Mesenchymal stem cell (in vitro differentiated cells and primary cell): ENCODE measurements at regions not wholly inside any gene's neighbourhood (a gene's known extent, or its start where the extent isn't known, plus 50 kb on each side); places are given as distances from the start of the nearest gene placed in this dataset.

Experiments used
- DNase-seq: peaks from one replicate; pipeline ENCODE4 v3.0.0-alpha.2; 2013
- H2AFZ ChIP-seq: one replicate; pipeline ENCODE4 v1.6.1; 2013; ENCODE audit warnings: low read depth, mild to moderate bottlenecking, control low read depth, inconsistent platforms, low read length, moderate library complexity
- H2AK5ac ChIP-seq: 2 replicates; pipeline ENCODE4 v1.6.1; 2013; ENCODE audit warnings: low read length, moderate library complexity, mild to moderate bottlenecking, inconsistent platforms; ENCODE audit not compliant: severe bottlenecking
- H2BK120ac ChIP-seq: one replicate; pipeline ENCODE4 v1.6.1; 2013; ENCODE audit warnings: low read depth, mild to moderate bottlenecking, inconsistent platforms, low read length, moderate library complexity
- H2BK12ac ChIP-seq, 2 experiments: one replicate each; pipeline ENCODE4 v1.6.1; 2013; ENCODE audit warnings: inconsistent platforms in 2 of 2, low read length in 2 of 2, mild to moderate bottlenecking in 2 of 2, moderate library complexity in 2 of 2, control low read depth in 1 of 2
- H2BK15ac ChIP-seq: one replicate; pipeline ENCODE4 v1.6.1; 2013; ENCODE audit warnings: mild to moderate bottlenecking, low read depth, inconsistent platforms; ENCODE audit not compliant: poor library complexity, severe bottlenecking
- H2BK5ac ChIP-seq: 2 replicates; pipeline ENCODE4 v1.6.1; 2013; ENCODE audit warnings: low read depth, mild to moderate bottlenecking, low read length, control low read depth, inconsistent platforms; ENCODE audit not compliant: poor library complexity, severe bottlenecking
- H3K14ac ChIP-seq, 2 experiments: one replicate each; pipeline ENCODE4 v1.6.1; 2013; ENCODE audit warnings: inconsistent platforms in 2 of 2, low read length in 2 of 2, control low read depth in 1 of 2, mild to moderate bottlenecking in 1 of 2, moderate library complexity in 1 of 2
- H3K18ac ChIP-seq, 2 experiments: one replicate each; pipeline ENCODE4 v1.6.1; 2013; ENCODE audit warnings: inconsistent platforms in 2 of 2, low read length in 2 of 2, control low read depth in 1 of 2, low read depth in 1 of 2, mild to moderate bottlenecking in 1 of 2
- H3K23ac ChIP-seq, 2 experiments: one replicate each; pipeline ENCODE4 v1.6.1; 2013; ENCODE audit warnings: inconsistent platforms in 2 of 2, low read length in 2 of 2, mild to moderate bottlenecking in 2 of 2, moderate library complexity in 2 of 2, control low read depth in 1 of 2
- H3K27ac ChIP-seq: 2 replicates; pipeline ENCODE4 v1.5.1; 2013; ENCODE audit warnings: mild to moderate bottlenecking, moderate library complexity, low read length, control low read depth, inconsistent platforms; ENCODE audit not compliant: poor library complexity, severe bottlenecking
- H3K27me3 ChIP-seq, 2 experiments: 2 replicates each; pipeline versions ENCODE4 v1.6.1 to v1.7.0; 2013; ENCODE audit warnings: low read length in 2 of 2, mild to moderate bottlenecking in 2 of 2, moderate library complexity in 2 of 2, control low read depth in 1 of 2, inconsistent platforms in 1 of 2; ENCODE audit not compliant: control insufficient read depth in 1 of 2, insufficient read depth in 1 of 2
- H3K36me3 ChIP-seq, 2 experiments: 2 replicates each; pipeline versions ENCODE4 v1.6.1 to v1.7.0; 2013; ENCODE audit warnings: low read length in 2 of 2, control low read depth in 1 of 2, inconsistent platforms in 1 of 2, low read depth in 1 of 2, mild to moderate bottlenecking in 1 of 2; ENCODE audit not compliant: insufficient read depth in 2 of 2, control insufficient read depth in 1 of 2
- H3K4ac ChIP-seq, 2 experiments: one replicate each; pipeline ENCODE4 v1.6.1; 2013; ENCODE audit warnings: inconsistent platforms in 2 of 2, low read length in 2 of 2, mild to moderate bottlenecking in 2 of 2, moderate library complexity in 2 of 2, control low read depth in 1 of 2, low read depth in 1 of 2
- H3K4me1 ChIP-seq: 2 replicates; pipeline ENCODE4 v1.6.1; 2013; ENCODE audit warnings: low read depth, low read length, control low read depth; ENCODE audit not compliant: control insufficient read depth, insufficient read depth
- H3K4me2 ChIP-seq: 2 replicates; pipeline ENCODE4 v1.6.1; 2013; ENCODE audit warnings: low read length, mild to moderate bottlenecking, inconsistent platforms; ENCODE audit not compliant: poor library complexity, severe bottlenecking
- H3K4me3 ChIP-seq, 2 experiments: 2 replicates each; pipeline versions ENCODE4 v1.5.1 to v1.7.0; 2013; ENCODE audit warnings: low read length in 2 of 2, mild to moderate bottlenecking in 2 of 2, control low read depth in 1 of 2, low read depth in 1 of 2; ENCODE audit not compliant: insufficient read depth in 1 of 2
- H3K79me1 ChIP-seq: replicated peaks from 2 replicates; pipeline ENCODE4 v1.6.1; 2013; ENCODE audit warnings: mild to moderate bottlenecking, control low read depth, low read length, inconsistent platforms; ENCODE audit not compliant: poor library complexity, severe bottlenecking
- H3K9ac ChIP-seq: 2 replicates; pipeline ENCODE4 v1.7.0; 2013; ENCODE audit warnings: mild to moderate bottlenecking, low read length, moderate library complexity
- H3K9me3 ChIP-seq: 2 replicates; pipeline ENCODE4 v1.7.0; 2013; ENCODE audit warnings: mild to moderate bottlenecking, low read length; ENCODE audit not compliant: control insufficient read depth
- H4K8ac ChIP-seq: one replicate; pipeline ENCODE4 v1.6.1; 2013; ENCODE audit warnings: inconsistent platforms, mild to moderate bottlenecking, low read length, moderate library complexity
- H4K91ac ChIP-seq: one replicate; pipeline ENCODE4 v1.6.1; 2013; ENCODE audit warnings: mild to moderate bottlenecking, low read length, inconsistent platforms
- WGBS: methylation state at CpG from one replicate; pipeline ENCODE4 v1.1.7; 2013; ENCODE audit warnings: mixed read lengths; 5-methylcytosine and 5-hydroxymethylcytosine counted together

GRCh38 chr3:26108846-26109489 lies 319.1 kb downstream of the OXSM start:
- Histone ChIP-seq H2BK5ac (no peak overlapping the region), H2BK120ac (no peak overlapping the region), H2BK15ac (no peak overlapping the region), H3K18ac (no peak overlapping the region), H3K9me3 (peaks cover 26% of the 10 kb centered on the region), H3K9ac (no peak overlapping the region), H4K91ac (no peak overlapping the region), H3K27ac (no peak overlapping the region), H2AFZ (no peak overlapping the region), H3K4me1 (peaks cover 2% of the 10 kb centered on the region), H3K4ac (no peak overlapping the region), H3K4me2 (no peak overlapping the region), H2AK5ac (peak overlapping the region; percentile 65), H3K23ac (no peak overlapping the region), H4K8ac (no peak overlapping the region), H3K79me1 (no peaks in the 10 kb centered on the region), H3K27me3 (no peaks in the 10 kb centered on the region), H3K14ac (no peak overlapping the region), H3K4me3 (no peak overlapping the region), H2BK12ac (no peak overlapping the region), H3K36me3 (no peaks in the 10 kb centered on the region)
- 100% methylated on average over 1 of the region's 2 CpGs for WGBS
- no peak for DNase-seq

GRCh38 chr3:26114851-26115250 lies 325.0 kb downstream of the OXSM start:
- H4K8ac ChIP-seq = no peak overlapping the region
- H3K27me3 ChIP-seq = no peaks in the 10 kb centered on the region
- no peak overlapping the region for H2BK12ac ChIP-seq
- H3K23ac ChIP-seq = no peak overlapping the region
- no peak overlapping the region for H2AFZ ChIP-seq
- peaks cover 12% of the 10 kb centered on the region for H3K9me3 ChIP-seq
- H3K4me2 ChIP-seq = no peak overlapping the region
- H4K91ac ChIP-seq = no peak overlapping the region
- H3K36me3 ChIP-seq = no peaks in the 10 kb centered on the region
- no peak overlapping the region for H2AK5ac ChIP-seq
- no peaks in the 10 kb centered on the region for H3K4me1 ChIP-seq
- H3K27ac ChIP-seq = no peak overlapping the region
- no peak overlapping the region for H2BK15ac ChIP-seq
- H3K4ac ChIP-seq = no peak overlapping the region
- H3K79me1 ChIP-seq = no peaks in the 10 kb centered on the region
- H3K9ac ChIP-seq = no peak overlapping the region
- DNase-seq = no peak
- H2BK120ac ChIP-seq = no peak overlapping the region
- H3K18ac ChIP-seq = no peak overlapping the region
- H3K4me3 ChIP-seq = no peak overlapping the region
- 50% methylated on average over 1 of the region's 1 CpG for WGBS
- H3K14ac ChIP-seq = no peak overlapping the region
- no peak overlapping the region for H2BK5ac ChIP-seq

GRCh38 chr3:26118165-26118564 lies 328.3 kb downstream of the OXSM start:
- H3K27me3 ChIP-seq = no peaks in the 10 kb centered on the region
- H2BK12ac ChIP-seq = no peak overlapping the region
- no peak for DNase-seq
- no peak overlapping the region for H2BK5ac ChIP-seq
- no peak overlapping the region for H2AFZ ChIP-seq
- H3K36me3 ChIP-seq = no peaks in the 10 kb centered on the region
- no peak overlapping the region for H4K91ac ChIP-seq
- no peak overlapping the region for H3K18ac ChIP-seq
- H3K9me3 ChIP-seq = peaks cover 9% of the 10 kb centered on the region
- no peak overlapping the region for H2BK15ac ChIP-seq
- no peak overlapping the region for H3K9ac ChIP-seq
- no peak overlapping the region for H3K4me2 ChIP-seq
- WGBS = 37% methylated on average over 2 of the region's 2 CpGs
- H3K4ac ChIP-seq = no peak overlapping the region
- H3K79me1 ChIP-seq = no peaks in the 10 kb centered on the region
- H2BK120ac ChIP-seq = no peak overlapping the region
- H4K8ac ChIP-seq = no peak overlapping the region
- H2AK5ac ChIP-seq = no peak overlapping the region
- H3K4me3 ChIP-seq = no peak overlapping the region
- H3K27ac ChIP-seq = no peak overlapping the region
- no peak overlapping the region for H3K23ac ChIP-seq
- H3K4me1 ChIP-seq = no peaks in the 10 kb centered on the region
- H3K14ac ChIP-seq = no peak overlapping the region

GRCh38 chr3:26132942-26133341 lies 343.1 kb downstream of the OXSM start:
- Histone ChIP-seq H3K23ac (no peak overlapping the region), H3K4me1 (no peaks in the 10 kb centered on the region), H2AK5ac (no peak overlapping the region), H2BK15ac (no peak overlapping the region), H3K14ac (no peak overlapping the region), H3K79me1 (no peaks in the 10 kb centered on the region), H3K36me3 (no peaks in the 10 kb centered on the region), H3K27ac (no peak overlapping the region), H3K27me3 (no peaks in the 10 kb centered on the region), H3K9me3 (peaks cover 12% of the 10 kb centered on the region), H3K4ac (no peak overlapping the region), H3K18ac (no peak overlapping the region), H4K91ac (no peak overlapping the region), H2BK12ac (no peak overlapping the region), H3K9ac (no peak overlapping the region), H2BK5ac (no peak overlapping the region), H2AFZ (no peak overlapping the region), H3K4me2 (no peak overlapping the region), H3K4me3 (no peak overlapping the region), H2BK120ac (no peak overlapping the region), H4K8ac (no peak overlapping the region)
- no peak for DNase-seq
